ENCODE measurements at regions not wholly inside any gene's neighbourhood (a gene's known extent, or its start where the extent isn't known, plus 50 kb on each side); places are given as distances from the start of the nearest gene placed in this dataset.

DNA sequence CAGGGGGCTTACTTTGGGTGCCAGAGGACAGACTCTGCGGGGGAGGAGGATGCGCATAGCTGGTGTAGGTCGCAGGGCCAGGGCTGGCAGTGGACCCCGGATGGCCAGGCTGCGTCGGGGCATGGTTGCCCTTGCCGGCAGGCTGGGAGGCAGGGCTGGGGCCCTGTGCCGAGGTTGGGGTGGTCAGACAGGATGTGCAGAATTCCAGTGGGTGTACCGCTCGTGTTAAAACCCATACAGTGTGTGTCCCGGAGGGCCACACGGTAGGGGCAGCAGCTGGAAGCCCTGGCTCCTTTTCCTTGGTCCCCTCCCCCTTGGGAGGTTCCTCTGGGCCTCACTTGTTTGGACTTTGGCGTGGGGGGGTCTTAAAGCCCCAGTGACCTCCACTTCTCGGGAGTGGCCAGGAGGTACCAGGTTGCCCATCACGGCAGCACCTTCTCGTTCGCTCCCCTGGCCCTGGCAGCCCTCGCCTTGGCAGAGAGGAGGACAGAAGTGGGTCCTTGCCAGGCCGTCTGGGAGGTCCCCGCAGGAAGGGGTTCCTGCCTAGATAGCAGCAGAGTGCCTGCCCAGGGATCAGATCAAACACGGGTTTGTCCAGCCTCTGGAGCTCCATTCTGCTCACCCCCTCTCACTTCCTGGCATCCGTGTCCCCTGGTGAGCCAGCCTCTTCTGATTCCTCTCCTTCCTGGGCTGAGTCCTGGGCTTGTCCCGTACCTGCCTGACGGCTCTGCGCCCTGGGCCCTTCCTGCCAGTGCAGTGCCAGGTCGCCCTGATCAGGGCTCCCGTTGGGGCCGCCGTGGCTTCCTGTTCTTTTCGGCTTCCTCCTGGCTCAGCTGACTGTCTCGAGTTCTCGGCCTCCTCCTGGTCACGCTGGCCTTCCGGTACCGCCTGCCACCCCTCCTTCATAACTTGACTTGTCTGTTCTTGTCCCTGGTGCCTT is 56.7 kb upstream of the HGFAC start:
- no peak for DNase-seq

DNA sequence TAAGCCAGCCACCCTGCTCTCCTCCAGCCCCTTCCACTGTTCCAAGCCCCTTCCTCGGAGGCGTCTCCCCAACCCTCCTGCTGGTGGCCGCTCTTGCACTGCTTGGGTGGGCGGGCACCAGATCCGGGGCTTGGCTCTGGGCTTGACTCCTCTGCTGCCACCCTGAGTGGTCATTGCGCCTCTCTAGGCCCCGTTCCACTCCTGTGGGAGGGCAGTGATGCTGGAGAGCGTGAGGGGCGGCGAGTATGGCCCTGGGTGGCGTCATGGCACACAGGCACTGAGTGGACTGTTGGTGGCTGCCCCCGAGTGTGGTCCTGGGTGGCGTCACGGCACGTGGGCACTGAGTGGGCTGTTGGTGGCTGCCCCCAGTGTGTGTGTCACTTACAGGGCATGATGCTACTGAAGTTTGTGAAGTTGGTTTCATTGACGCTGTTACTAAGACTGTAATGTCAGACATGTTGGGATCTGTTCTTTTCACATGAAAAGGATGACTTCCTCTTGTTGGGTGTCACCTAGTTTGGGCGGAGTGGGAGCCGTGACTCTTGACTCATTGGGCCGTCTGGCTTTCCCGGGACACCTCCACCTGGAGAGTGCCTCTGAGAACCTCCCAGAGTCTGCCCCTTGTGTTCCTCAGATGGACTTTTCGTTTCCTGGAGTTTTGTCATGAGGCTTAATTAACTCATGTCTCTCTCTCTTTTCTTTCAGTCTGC is 55.9 kb upstream of the HGFAC start:
- no peak for DNase-seq

DNA sequence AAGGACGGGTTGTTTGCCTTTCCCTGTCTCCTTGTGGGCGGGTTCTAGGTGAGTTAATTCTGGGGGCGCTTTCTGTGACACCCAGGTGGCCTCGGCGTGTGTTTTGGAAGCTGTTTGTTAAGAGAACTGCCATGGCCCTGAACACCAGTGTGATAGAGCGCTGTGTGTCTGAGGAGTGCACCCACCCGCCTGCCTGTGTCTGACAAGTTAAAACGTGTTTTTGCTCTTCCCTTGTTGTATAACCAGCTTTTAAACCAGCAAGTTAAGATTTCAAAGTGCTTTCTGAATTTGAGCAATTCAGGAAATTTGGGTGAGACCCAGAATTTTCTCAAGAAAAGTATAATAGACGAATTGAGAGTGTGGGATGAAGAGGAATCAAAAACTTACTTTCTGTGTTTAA is 55.2 kb upstream of the HGFAC start:
- no peak for DNase-seq

DNA sequence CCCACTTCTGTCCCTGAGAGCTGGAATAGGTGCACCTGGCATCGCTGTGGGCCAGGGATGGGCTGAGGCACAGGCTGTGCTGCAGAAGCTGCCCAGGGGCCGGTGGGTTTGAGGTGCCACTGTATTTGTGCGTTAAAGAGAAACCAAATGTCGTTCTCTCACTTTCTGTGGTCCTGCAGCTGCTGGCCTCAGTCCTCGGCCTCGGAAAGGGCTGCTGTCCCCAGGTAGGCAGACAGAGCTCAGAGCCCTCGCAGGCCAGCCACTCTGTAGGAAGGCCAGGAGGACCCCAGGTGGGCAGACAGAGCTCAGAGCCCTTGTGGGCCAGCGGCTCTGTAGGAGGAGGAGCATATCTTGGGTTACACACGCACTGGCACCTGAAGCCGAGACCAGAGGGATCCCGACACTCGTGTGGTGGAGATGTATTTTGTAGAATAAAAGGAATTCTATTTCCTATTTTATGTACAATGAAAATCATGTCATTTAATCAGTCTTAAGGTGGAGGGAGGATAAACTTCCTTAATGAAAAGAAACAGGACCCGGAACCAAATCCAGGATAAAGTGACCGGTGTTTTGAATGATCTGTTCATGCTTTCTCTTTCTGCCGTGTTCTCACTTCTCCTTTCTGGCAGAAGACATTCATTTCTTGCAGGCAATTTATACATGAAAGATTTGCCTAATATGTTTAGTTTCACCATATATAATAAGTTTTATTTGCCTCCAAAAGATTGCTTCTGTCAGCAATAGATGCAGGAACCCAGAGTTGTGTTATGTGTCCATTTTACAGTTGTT is 54.4 kb upstream of the HGFAC start:
- DNase-seq, result no peak

DNA sequence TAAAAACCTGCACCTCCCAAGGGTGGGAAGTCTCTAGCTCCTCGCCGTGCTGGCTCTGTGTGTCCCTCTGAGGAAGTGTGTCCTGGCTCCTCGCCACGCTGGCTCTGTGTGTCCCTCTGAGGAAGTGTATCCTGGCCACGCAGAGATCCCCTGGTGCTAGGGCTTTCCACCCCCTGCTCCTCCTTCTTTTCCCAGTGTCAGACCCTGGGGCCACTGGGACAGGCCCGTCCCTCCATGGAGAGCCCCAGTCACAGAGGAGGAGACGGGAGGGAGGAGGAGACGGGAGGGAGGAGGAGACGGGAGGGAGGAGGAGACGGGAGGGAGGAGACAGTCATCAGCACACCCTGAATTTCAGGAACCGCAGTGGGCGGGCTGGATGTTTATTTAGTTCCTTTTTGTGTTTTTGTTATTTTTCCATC is 53.8 kb upstream of the HGFAC start:
- DNase-seq, result no peak

DNA sequence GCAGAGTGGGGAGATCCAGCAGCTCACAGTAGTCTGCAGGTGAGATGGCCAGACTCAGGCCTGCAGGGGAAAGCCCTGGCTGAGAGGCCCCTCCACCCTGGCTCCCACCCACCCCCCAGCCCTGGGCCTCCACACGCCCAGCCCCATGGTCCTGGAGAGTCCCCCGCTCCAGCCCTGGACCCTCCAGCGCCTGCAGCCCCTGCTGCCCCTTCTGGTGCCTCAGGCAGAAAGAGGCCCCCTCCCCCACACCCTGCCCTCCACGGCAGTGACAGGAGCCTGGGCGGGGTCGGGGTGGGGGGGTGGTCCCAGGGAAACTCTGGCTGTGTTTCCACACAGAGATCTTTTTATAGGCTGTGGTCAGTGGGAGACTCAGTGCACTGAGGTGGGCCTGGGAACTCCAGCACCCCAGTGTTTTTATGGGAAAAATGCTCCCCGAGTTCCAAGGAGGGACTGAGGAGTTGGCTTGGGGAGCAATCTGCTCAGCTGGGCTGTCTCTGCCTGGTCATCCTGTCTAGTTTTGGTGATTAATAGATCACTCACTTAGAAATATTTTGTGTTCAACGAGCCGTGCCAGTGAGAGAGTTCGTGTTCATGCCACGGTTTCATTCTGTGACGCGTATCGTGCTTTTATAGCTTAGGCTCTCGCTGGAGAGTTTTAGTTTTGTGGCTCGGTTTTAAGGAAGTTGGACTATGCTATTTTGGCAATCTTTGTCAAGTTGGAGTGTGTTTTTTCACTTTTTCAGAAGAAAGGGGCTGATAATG is 53.1 kb upstream of the HGFAC start:
- DNase-seq, result no peak

DNA sequence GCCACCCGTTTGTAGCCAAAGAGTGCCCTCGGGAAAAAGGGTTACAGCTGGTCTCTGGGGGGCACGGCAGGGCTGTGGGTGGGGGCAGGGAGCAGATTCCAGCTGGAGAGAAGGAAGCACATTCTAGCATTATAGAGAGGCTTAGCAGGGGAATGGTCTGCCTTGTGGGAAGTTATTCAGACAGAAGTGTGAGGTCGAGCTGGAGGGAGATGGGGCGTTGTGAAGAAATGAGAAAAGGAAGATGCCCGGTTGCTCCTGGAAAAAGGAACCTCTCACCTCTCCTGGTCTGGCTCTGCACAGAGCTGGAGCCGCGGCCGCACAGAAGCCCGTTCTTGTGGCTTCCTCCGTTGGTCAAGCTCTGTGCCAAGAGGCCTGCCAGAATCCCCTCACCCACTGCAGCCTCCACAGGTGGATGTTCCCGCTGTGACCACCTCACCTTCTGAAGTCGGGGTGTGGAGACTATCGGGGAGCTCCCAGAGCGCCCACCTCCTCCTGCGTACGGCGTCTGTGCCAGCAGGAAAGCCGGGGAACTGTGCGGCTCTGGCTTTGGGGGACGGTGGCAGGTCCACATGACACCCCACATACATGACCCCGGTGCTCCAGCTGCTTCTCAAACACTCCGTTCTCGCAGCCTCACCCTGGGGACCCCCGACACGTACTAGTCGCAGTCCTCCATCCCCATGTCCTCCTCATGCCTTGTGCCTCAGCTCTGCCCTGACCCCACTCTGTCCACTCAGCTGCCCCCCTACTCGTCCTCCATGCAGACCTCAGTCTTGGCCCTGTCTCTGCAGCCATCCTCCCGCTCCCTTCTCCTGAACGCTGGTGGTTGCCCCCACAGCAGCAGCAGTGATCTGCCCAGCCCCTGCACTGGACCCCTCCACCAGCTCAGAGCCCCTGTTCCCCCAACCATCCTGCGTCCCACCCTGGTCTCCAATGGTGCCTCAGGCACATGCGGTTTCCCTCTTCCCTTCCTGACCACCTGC is 52.2 kb upstream of the HGFAC start:
- no peak for DNase-seq

DNA sequence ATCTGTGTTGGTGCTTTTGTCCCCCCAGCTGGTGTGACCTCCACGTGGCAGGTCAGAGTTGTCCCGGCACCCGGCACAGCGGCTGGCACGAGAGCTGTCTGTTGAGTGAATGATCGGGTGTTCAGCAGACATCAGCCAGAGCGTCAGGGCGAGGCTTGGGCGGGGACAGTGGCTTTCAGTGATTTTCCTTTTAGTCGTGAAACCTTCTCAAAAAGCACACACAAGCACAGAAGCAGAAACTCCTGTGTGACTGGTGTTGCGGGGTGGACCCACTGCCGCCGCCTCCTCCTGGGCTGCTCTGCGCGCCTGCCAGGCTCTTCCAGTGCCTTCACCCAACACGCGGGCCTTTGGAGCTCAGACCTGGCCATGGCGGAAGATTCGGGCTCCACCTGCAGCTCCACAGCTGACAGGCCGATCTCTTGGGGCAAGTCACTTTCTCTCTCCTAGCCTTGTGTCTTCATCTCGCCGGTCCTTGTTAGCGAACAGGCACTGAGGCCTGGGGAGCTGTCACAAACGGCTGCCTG is 51.4 kb upstream of the HGFAC start:
- DNase-seq, result no peak

DNA sequence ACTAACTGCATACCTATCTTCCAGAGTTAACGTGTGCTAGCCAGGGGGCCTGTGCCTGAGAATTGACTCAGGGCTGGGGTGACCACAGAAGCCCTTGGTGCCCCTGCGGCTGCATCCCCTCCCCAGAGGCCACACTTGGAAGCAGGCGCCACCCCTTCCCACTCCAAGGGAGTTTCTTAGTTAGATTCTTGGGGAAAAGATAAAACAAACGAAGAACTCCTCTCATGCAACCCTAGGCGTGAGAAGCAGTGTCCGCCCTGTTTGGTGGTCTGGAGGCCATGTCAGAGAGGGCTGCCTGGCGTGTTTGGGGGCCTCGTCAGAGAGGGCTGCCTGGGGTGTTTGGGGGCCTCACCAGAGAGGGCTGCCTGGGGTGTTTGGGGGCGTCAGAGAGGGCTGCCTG is 50.3 kb upstream of the HGFAC start:
- DNase-seq, result no peak

Measured in NCI-H1092 (cell line).